GM19328 (cell line): ENCODE measurements at regions not wholly inside any gene's neighbourhood (a gene's known extent, or its start where the extent isn't known, plus 50 kb on each side); places are given as distances from the start of the nearest gene placed in this dataset.

Source experiments
- ATAC-seq: cut with Tn5 transposase; IDR thresholded peaks from one replicate; pipeline ENCODE4 v1.9.1; 2021; ENCODE audit warnings: mild to moderate bottlenecking, moderate library complexity; ENCODE audit not compliant: unreplicated experiment

DNA sequence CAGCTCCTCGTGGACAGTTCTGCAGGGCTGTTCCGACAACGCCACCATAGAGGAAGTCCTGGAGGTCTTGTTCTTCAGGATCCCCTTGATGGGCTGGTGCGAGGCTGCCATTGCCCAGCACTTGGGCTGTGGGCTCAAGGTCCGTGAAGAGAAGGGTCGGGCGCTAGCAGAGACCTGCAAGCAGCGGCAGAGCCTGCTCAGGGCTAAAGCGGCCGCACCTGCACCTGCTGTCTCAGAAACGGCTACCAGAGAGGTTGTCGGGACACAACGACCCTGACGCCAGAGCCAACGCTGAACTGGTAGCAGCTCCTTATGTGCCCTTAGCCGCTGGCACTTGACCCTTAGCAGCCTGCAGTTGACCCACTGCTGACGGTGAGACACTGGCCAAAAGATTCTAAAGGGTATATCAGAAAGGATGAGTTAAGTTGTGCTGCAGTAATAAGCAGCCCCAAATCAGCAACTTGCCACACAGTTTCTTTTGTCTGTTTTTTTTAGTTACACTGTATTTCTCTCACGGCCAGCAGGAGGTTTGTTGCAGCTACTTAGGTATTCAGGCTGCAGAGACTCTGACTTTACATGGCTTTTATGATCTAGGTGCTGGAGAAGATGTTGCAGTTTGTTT, 55.5 kb upstream of the ST6GAL2 start:
- no peak for ATAC-seq

DNA sequence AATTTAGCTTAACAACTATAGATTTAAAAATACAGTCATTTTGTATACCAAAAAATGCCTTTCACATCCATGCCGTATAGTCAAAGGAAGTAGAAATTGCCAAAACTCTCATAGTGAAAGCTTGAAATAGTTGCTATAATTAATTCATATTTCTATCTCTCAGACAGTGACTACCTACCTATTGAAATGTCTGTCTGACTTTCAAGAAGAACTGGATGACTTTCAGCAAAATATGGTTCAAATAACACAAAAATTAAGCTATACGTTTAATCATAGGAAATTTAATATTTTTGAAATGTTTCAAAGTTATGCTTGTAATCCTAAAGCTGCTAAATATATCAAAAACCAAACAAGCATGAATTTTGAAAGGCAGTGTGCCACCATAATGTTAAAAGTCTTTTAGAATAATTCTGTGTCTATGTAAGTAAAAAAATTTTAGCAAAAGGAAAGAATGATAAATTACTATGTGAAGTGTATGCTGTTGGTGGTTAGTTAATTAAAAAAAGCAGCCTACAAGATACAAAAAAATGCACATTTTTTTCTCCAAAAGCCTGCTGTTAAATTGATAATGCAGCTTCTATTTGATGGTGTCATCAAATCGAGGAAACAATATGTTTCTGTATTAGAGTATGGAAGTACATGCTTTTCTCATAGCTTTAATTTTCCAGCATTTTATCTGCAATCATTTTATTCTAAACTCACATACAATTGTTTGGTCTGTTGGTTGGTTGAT, 57.7 kb upstream of the ST6GAL2 start:
- ATAC-seq, result no peak

DNA sequence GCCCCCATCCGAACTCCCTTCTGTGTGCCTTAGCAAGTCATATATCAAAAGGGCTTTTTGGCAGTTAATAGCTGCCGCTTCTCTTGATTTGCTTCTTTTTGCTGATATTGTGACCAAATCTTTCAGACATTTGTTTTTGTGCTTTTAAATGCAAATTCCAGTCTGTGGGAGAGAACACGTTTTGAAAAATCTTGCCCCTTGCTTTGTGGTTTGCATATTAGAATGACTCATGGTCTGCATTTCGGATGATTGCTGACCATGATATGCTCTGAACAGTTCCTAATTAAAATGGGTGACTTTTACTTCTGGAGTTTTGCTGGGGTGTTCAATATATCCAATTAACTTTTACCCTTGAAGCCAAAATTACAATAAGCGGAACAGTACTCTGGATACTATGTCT, 58.2 kb upstream of the ST6GAL2 start:
- ATAC-seq, result no peak

- no peak for ATAC-seq
Observed at GRCh38 chr2:106948540-106948939, 62.6 kb upstream of the ST6GAL2 start.

DNA sequence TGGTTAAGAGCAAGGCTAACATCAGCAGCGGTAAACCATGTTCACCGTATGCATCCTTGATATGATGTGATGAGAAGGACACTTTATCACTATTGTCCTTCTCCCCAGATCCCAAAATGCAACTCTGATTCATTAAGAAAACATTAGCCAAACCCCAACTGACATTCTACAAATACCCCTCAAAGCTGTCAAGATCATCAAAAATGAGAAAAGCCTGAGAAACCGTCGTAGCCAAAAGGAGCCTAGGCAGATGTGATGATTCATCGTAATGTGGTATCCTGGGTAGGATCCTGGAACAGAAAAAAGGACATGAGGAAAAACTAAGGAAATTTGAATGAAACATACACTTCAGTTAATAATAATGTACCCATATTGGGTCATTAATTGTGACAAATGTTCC, 67.3 kb upstream of the ST6GAL2 start:
- no peak for ATAC-seq

DNA sequence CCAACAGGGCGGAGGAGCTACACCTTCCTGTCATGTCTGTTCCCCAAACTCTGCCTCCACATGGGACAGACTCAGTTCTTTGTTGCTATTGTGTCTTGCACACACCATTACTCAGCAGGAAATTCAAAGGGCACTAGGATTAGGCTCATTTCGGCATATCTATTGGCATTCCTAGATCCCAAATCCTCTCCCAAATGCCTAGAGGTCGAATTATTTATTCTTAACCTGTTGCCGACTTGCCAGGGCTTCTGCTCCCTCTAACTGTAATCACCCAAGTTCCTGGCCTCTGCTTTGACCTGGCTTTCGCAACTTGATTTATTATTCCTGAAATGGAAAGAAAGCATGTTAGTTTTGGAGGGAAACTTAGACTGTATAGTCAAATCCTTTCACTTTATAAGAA, 67.8 kb upstream of the ST6GAL2 start:
- ATAC-seq, result no peak

DNA sequence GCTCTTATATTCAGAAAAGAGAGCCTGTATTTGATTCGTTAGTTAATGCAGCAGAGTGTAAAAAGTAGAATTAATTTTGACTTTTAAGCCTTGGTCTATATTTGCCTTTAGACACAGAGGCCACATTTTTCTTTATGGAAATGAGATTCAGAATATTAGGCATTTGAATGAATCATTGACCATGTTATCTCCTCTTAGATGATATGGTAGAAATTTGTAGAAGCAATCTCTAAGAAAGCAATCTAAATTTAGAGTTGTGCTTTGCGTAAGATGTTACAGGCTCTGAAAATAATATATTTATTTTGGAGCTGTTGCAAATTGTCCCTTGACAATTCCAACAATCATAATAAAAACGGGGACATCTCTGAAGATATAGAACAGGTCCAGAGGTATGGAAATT, 68.3 kb upstream of the ST6GAL2 start:
- no peak for ATAC-seq

DNA sequence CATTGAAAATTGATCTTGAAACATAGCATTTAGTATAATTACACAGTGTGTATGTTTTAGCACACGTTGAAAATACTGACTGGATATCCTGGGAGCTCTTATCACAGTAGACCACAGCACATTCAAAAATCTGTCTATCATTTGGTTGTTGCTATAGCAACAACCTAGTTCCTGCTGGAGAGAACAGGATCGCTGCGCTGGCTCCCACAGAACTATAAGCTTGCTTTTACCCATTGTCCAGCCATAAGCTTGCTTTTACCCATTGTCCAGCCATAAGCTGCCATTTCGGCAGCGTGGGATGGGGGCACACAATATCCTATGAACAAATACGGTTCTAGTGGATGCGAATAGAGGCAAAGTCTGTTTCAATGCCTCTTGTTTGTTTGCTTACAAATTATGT, 70.4 kb upstream of the ST6GAL2 start:
- no peak for ATAC-seq

DNA sequence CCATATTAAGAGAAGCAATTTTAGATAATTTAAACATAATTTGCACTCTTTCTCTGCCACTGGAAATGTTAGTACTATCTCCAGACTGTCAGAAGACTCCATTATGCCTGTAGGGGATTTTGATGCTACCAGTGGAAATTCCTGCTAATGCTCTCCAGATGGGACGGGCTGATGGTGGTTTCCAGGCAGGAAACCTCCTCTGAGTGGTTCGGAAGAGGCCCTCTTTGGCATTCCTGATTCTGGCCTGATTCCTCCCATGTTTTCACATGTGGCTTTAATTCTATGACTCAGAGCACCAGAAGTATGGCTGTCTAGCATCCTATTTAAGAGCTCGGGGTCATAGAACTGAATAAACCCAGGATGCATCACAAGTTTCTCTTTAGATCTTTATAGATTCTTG, 70.9 kb upstream of the ST6GAL2 start:
- ATAC-seq, result no peak

DNA sequence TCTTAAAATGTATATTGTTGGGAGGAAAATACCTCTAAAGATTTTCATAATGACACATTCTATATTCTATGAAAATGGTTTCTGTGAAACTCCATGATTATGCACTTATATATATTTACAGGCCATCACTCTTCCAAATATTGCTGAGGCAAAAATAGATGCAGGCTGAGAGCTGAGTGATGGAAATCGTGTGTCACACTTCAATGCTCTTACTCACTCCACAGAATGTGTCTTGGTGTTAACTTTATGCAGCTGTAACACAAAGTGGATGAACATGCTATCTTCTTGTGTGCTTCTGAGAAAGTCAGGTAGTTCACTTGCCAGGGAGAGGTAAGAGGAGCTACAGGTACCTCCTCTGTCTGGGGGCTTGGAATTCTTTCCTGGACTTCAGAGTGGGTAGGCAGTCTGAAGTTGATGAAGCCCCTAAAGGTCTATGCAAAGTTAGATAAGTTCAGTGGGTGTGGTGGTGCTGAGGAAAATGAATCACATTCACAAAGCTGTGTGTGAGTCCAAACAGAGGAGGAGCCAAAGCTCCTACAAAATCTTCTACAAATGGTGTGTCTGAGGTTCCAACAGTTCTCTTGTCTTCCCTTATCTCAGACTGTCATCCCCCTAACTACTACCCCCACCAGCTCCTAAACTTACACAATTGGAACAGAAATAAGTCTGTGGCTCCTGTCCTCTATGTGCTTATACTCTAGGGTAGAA, 74.2 kb upstream of the ST6GAL2 start:
- ATAC-seq, result no peak

DNA sequence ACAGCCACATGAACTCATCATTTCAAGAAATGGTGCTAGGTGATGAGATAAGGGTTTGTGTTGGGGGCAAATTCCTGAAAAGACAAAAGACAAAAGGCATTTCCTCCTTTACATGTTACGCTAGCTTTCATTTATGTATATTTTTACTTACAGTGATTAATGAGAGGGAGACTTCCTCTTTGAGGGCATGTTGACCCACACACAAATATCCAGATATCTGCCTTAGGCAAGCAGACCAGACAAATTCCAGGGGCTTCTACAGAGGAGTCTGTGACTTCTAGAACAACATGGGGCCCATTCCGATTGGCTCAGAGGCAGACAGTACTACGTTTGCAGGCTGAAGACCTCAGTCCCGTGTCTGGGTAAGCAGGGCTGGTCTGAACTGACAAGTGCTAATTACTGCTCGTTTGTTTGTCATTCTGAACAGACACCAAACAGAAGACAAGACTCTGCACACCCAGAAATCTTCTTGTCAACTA, 74.8 kb upstream of the ST6GAL2 start:
- ATAC-seq, result no peak

GRCh38 chr2:106961328-106961727, 75.4 kb upstream of the ST6GAL2 start:
- ATAC-seq, result no peak

DNA sequence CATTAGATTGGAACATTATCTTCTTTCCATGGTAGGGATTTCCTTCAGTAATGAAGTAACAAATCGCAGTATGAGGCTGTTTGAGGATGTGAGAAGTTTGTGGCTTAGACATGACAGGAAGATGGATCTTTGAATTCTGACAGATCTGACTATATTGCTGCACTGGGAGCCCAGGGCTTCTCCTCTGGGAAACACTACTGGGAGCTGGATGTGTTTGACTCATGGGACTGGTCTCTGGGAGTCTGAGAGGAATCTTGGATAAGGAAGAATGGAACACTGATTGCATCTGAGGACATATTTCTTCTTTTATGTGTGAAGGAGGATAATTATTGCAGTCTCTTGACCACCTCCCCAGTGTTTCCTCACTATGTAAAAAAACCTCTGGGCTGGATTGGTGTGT, 77.2 kb upstream of the ST6GAL2 start:
- ATAC-seq, result no peak

DNA sequence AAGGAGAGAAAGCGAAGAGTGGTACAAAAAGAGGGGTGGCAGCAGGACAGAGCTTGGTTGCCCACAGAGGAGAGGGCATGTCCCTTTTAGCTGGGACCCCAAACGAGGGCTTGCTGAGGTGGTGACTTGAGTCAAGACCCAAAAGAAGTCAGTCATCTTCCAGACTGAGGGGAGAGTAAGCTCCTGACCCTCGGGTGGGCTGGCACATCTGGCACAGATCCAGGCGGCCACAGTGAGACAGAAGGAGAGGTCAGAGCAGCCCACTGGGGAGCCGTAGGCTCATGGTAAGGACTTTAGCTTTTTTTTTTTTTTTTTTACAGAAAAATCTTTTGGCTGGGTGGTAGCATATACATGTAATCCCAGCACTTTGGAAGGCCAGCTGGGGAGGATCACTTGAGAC, 77.9 kb upstream of the ST6GAL2 start:
- no peak for ATAC-seq

- ATAC-seq, result no peak
Observed at GRCh38 chr2:106965611-106966010, 79.6 kb upstream of the ST6GAL2 start.

GRCh38 chr2:106969777-106970176, 83.8 kb upstream of the ST6GAL2 start:
- no peak for ATAC-seq

DNA sequence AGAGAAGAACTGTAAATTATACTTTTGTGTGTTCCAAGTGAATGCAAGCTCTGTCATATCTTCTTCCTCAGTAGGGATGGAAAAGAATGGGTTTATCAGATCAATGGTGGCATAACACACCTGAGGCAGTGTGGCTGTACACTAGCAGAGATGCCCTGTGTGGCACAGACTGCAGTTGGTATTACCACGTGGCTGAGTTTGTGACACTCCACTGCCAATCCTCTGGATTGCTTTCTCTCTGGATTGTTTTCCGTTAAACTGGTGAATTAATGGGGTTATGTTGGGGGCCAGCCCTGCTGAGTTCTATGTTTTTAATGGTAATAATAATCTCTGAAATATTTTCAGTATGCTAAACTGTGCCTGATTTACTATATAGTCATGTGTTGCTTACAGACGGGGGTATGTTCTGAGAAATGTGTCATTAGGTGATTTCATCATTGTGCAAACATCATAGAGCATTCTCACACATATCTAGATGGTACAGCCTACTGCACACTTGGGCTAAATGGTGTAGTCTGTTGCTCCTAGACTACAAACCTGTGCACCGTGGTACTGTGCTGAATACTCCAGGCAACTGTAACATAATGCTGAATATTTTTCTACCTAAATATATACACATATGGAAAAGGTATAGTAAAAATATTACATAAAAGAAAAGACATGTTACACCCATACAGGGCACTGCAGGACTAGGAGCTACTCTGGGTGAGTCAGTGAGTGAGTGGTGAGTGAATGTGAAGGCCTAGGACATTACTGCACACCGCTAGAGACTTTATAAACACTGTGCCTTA, 84.7 kb upstream of the ST6GAL2 start:
- ATAC-seq, result no peak

DNA sequence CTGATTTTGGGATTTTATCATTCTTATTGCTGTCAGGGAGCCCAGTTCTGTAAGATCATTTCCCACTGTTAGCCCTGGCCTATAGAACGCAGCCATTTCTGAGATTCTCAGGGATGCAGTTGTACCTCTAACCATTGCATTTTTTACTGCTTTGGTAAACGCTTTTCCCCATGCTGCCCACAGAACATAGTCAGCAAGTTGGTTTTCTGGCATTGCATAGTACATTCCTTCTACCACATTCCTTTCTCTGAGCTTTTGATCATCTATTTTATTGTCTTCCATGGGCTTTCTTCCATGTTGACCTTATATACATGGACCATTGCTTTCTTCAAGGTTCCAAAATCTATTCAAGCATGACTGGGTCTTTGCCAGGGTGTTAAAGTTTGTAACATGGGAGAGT, 86.8 kb upstream of the ST6GAL2 start:
- ATAC-seq, result no peak

- ATAC-seq, result no peak
Observed at GRCh38 chr2:106974891-106975290, 88.9 kb upstream of the ST6GAL2 start.

GRCh38 chr2:106975641-106976040, 89.7 kb upstream of the ST6GAL2 start:
- ATAC-seq, result no peak

DNA sequence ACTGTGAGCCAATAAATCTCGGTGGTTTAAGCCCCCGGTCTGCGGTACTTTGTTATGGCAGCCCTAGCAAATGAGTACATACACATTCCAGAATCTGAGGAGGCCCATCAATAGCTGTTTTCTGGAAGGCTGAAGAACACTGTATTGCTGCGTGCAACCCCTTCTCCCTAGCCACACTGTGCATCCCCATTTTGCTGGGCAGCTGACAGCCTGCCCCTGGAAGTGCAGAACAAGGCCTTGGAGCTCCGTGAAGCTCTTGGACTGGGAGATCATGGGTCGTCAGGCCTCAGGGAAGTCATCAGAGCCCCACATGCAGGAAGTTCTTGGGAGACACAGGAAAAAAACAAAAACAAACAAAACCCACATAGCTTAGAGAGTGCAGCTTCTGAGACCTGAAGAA, 90.6 kb upstream of the ST6GAL2 start:
- no peak for ATAC-seq
